Activated T-cell treated with anti-CD3 and anti-CD28 coated beads, Interleukin-2, amount 50 U/mL, for 72 hours (primary cell): ENCODE measurements at regions not wholly inside any gene's neighbourhood (a gene's known extent, or its start where the extent isn't known, plus 50 kb on each side); places are given as distances from the start of the nearest gene placed in this dataset.

Experiments
- ATAC-seq, 2 donors: fragments of 150-1000 bp; cut with Tn5 transposase; replicated peaks in 1 of 2; 2 replicates each; pipeline ENCODE4 v1.10.0; 2021; ENCODE audit warnings: moderate library complexity in 2 of 2, mild to moderate bottlenecking in 1 of 2
- DNase-seq, 2 donors: peaks; one replicate each; pipeline ENCODE4 v3.0.0; 2021 to 2022; ENCODE audit warnings: mixed read lengths in 1 of 2
- H3K27ac Mint-ChIP-seq: one replicate; pipeline ENCODE4 v1.8.0; 2022; ENCODE audit warnings: mild to moderate bottlenecking, moderate library complexity, mixed read lengths
- H3K27me3 Mint-ChIP-seq: one replicate; pipeline ENCODE4 v1.8.0; 2022; ENCODE audit warnings: low read depth, mixed read lengths
- H3K36me3 Mint-ChIP-seq, 2 donors: one replicate each; pipeline ENCODE4 v1.8.0; 2022; ENCODE audit warnings: mixed read lengths in 2 of 2, mild to moderate bottlenecking in 1 of 2; ENCODE audit not compliant: insufficient read depth in 2 of 2
- H3K4me1 Mint-ChIP-seq: one replicate; pipeline ENCODE4 v1.8.0; 2022; ENCODE audit warnings: low read depth, mixed read lengths
- H3K4me3 Mint-ChIP-seq, 2 donors: one replicate each; pipeline ENCODE4 v1.8.0; 2022; ENCODE audit warnings: mild to moderate bottlenecking in 2 of 2, mixed read lengths in 2 of 2, moderate library complexity in 2 of 2
- H3K9me3 Mint-ChIP-seq, 2 donors: one replicate each; pipeline ENCODE4 v1.8.0; 2022; ENCODE audit warnings: mixed read lengths in 2 of 2

- H3K27ac Mint-ChIP-seq, result no peak overlapping the region
- H3K36me3 Mint-ChIP-seq, result no peaks in the 10 kb centered on the region
- no peaks in the 10 kb centered on the region for H3K4me1 Mint-ChIP-seq
- ATAC-seq, result no peak
- DNase-seq, result no peak
- H3K4me3 Mint-ChIP-seq, result no peak overlapping the region
- peaks cover 6% of the 10 kb centered on the region in 2 donors for H3K9me3 Mint-ChIP-seq
- H3K27me3 Mint-ChIP-seq, result no peaks in the 10 kb centered on the region
Measured at GRCh38 chr17:71926746-71927398, 193.9 kb upstream of the SOX9 start.

GRCh38 chr17:71933306-71933705 is 187.5 kb upstream of the SOX9 start:
- Mint-ChIP-seq H3K27ac (no peak overlapping the region), H3K9me3 (peaks cover 3 to 5% of the 10 kb centered on the region in 2 donors), H3K27me3 (no peaks in the 10 kb centered on the region), H3K36me3 (no peaks in the 10 kb centered on the region), H3K4me3 (no peak overlapping the region), H3K4me1 (no peaks in the 10 kb centered on the region)
- no peak for DNase-seq
- no peak for ATAC-seq

- ATAC-seq (no peak), DNase-seq (no peak)
- Mint-ChIP-seq H3K9me3 (peaks cover 3% of the 10 kb centered on the region in 2 donors), H3K36me3 (no peaks in the 10 kb centered on the region), H3K27me3 (no peaks in the 10 kb centered on the region), H3K27ac (no peak overlapping the region), H3K4me3 (no peak overlapping the region), H3K4me1 (no peaks in the 10 kb centered on the region)
Measured at GRCh38 chr17:71934520-71934919, 186.3 kb upstream of the SOX9 start.

GRCh38 chr17:71935341-71935740 is 185.5 kb upstream of the SOX9 start:
- H3K27me3 Mint-ChIP-seq, result no peaks in the 10 kb centered on the region
- peaks cover 3% of the 10 kb centered on the region in 2 donors for H3K9me3 Mint-ChIP-seq
- ATAC-seq (no peak), DNase-seq (no peak)
- H3K36me3 Mint-ChIP-seq, result no peaks in the 10 kb centered on the region
- no peaks in the 10 kb centered on the region for H3K4me1 Mint-ChIP-seq
- H3K27ac Mint-ChIP-seq, result no peak overlapping the region
- no peak overlapping the region for H3K4me3 Mint-ChIP-seq

- Mint-ChIP-seq H3K36me3 (no peaks in the 10 kb centered on the region), H3K4me3 (no peak overlapping the region)
Measured at GRCh38 chr17:71936977-71937376, 183.8 kb upstream of the SOX9 start.

GRCh38 chr17:71937914-71938313 is 182.9 kb upstream of the SOX9 start:
- no peak overlapping the region for H3K27ac Mint-ChIP-seq
- H3K36me3 Mint-ChIP-seq, result no peaks in the 10 kb centered on the region
- H3K9me3 Mint-ChIP-seq, result peaks cover 1 to 2% of the 10 kb centered on the region in 2 donors
- H3K27me3 Mint-ChIP-seq, result no peaks in the 10 kb centered on the region
- H3K4me3 Mint-ChIP-seq, result no peak overlapping the region
- H3K4me1 Mint-ChIP-seq, result no peaks in the 10 kb centered on the region
- ATAC-seq, result no peak
- no peak for DNase-seq

More at GRCh38 chr17:71936977-71937376, 183.8 kb upstream of the SOX9 start:
- no peak overlapping the region for H3K27ac Mint-ChIP-seq
- DNase-seq, result no peak
- H3K9me3 Mint-ChIP-seq, result no peaks in the 10 kb centered on the region
- no peaks in the 10 kb centered on the region for H3K4me1 Mint-ChIP-seq
- ATAC-seq, result no peak
- H3K27me3 Mint-ChIP-seq, result no peaks in the 10 kb centered on the region

GRCh38 chr17:71938340-71939010 is 182.3 kb upstream of the SOX9 start:
- Mint-ChIP-seq H3K27ac (no peak overlapping the region), H3K27me3 (no peaks in the 10 kb centered on the region), H3K4me1 (no peaks in the 10 kb centered on the region), H3K4me3 (no peak overlapping the region), H3K9me3 (peaks cover 1 to 2% of the 10 kb centered on the region in 2 donors), H3K36me3 (no peaks in the 10 kb centered on the region)
- DNase-seq (no peak), ATAC-seq (no peak)

- no peak overlapping the region for H3K27ac Mint-ChIP-seq
- no peak overlapping the region for H3K4me3 Mint-ChIP-seq
- ATAC-seq (no peak), DNase-seq (no peak)
- no peaks in the 10 kb centered on the region for H3K4me1 Mint-ChIP-seq
- peaks cover 1 to 5% of the 10 kb centered on the region in 2 donors for H3K9me3 Mint-ChIP-seq
- H3K36me3 Mint-ChIP-seq, result no peaks in the 10 kb centered on the region
- H3K27me3 Mint-ChIP-seq, result no peaks in the 10 kb centered on the region
Measured at GRCh38 chr17:71941920-71942319, 178.9 kb upstream of the SOX9 start.

GRCh38 chr17:71942626-71943025 is 178.2 kb upstream of the SOX9 start:
- Mint-ChIP-seq H3K36me3 (no peaks in the 10 kb centered on the region), H3K4me3 (no peak overlapping the region), H3K27me3 (no peaks in the 10 kb centered on the region), H3K9me3 (peaks cover 1 to 5% of the 10 kb centered on the region in 2 donors), H3K27ac (no peak overlapping the region), H3K4me1 (no peaks in the 10 kb centered on the region)
- ATAC-seq, result no peak
- no peak for DNase-seq

GRCh38 chr17:71948703-71949422 is 172.0 kb upstream of the SOX9 start:
- no peak overlapping the region for H3K4me3 Mint-ChIP-seq
- no peak for ATAC-seq
- H3K27me3 Mint-ChIP-seq, result no peaks in the 10 kb centered on the region
- no peaks in the 10 kb centered on the region for H3K36me3 Mint-ChIP-seq
- H3K27ac Mint-ChIP-seq, result no peak overlapping the region
- DNase-seq, result no peak
- no peaks in the 10 kb centered on the region for H3K4me1 Mint-ChIP-seq
- peaks cover 3% of the 10 kb centered on the region in 2 donors for H3K9me3 Mint-ChIP-seq

GRCh38 chr17:71959154-71959553 is 161.7 kb upstream of the SOX9 start:
- no peak overlapping the region for H3K27ac Mint-ChIP-seq
- no peak for DNase-seq
- no peak for ATAC-seq
- no peaks in the 10 kb centered on the region for H3K4me1 Mint-ChIP-seq
- no peak overlapping the region for H3K4me3 Mint-ChIP-seq
- H3K36me3 Mint-ChIP-seq, result peaks cover 1 to 2% of the 10 kb centered on the region in 2 donors
- peaks cover 0 to 1% of the 10 kb centered on the region in 2 donors for H3K9me3 Mint-ChIP-seq
- H3K27me3 Mint-ChIP-seq, result no peaks in the 10 kb centered on the region

GRCh38 chr17:71963351-71963750 is 157.5 kb upstream of the SOX9 start:
- Mint-ChIP-seq H3K4me3 (no peak overlapping the region), H3K27me3 (no peaks in the 10 kb centered on the region), H3K4me1 (no peaks in the 10 kb centered on the region), H3K27ac (no peak overlapping the region), H3K9me3 (peaks cover 0 to 1% of the 10 kb centered on the region in 2 donors), H3K36me3 (no peaks in the 10 kb centered on the region)
- no peak for DNase-seq
- ATAC-seq, result no peak

- H3K27ac Mint-ChIP-seq, result no peak overlapping the region
- ATAC-seq (no peak), DNase-seq (no peak)
- peaks cover 0 to 1% of the 10 kb centered on the region in 2 donors for H3K9me3 Mint-ChIP-seq
- no peaks in the 10 kb centered on the region for H3K27me3 Mint-ChIP-seq
- H3K4me3 Mint-ChIP-seq, result no peak overlapping the region
- no peaks in the 10 kb centered on the region for H3K36me3 Mint-ChIP-seq
- H3K4me1 Mint-ChIP-seq, result no peaks in the 10 kb centered on the region
Measured at GRCh38 chr17:71963791-71964190, 157.0 kb upstream of the SOX9 start.
